ENCODE measurements at regions not wholly inside any gene's neighbourhood (a gene's known extent, or its start where the extent isn't known, plus 50 kb on each side); places are given as distances from the start of the nearest gene placed in this dataset.

- TF ChIP-seq CTCF (IDR thresholded peaks at IDR 0.05; ENCODE audit: control extremely low read depth, extremely low read depth, low read depth, missing control alignments), result no peak
- no peak for DNase-seq (ENCODE audit: extremely low spot score)
- POLR2A ChIA-PET, result no interaction called here
- CTCF ChIA-PET, result interaction anchor here (2.1 kb wide), 1 partner anchor 9 kb away, joined by 5 read pairs; no protein-coding TSS in a partner anchor
These were observed 1111.8 kb upstream of the ACO1 start for GRCh38 chr9:31272456-31273295.

DNA sequence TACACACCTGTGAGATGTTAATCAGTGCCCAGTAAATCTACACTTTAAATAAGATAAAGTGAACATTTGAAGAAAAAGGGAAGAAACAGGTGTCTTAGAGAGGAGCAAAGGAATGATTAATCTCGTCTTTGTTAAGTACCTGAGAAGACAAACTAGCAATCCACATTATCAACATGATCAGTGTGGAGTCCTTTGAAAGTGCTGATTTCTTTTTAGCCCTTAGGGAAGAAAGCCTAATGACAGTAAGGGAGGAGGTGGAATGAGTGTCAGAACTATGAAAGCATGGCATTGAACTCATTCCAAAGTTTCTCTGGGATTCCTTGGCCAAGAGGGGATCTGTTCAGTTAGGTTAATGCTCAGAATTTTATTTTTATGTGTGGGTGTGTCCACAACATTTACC is 1109.0 kb upstream of the ACO1 start:
- TF ChIP-seq CTCF (IDR thresholded peaks at IDR 0.05; ENCODE audit: control extremely low read depth, extremely low read depth, low read depth, missing control alignments), result no peak
- POLR2A ChIA-PET, result no interaction called here
- no peak for DNase-seq (ENCODE audit: extremely low spot score)
- CTCF ChIA-PET, result no interaction called here

- ChIA-PET CTCF (no interaction called here), POLR2A (no interaction called here)
- TF ChIP-seq CTCF (IDR thresholded peaks at IDR 0.05; ENCODE audit: control extremely low read depth, extremely low read depth, low read depth, missing control alignments), result no peak
- no peak for DNase-seq (ENCODE audit: extremely low spot score)
These were observed 1093.7 kb upstream of the ACO1 start for GRCh38 chr9:31290731-31291130.

DNA sequence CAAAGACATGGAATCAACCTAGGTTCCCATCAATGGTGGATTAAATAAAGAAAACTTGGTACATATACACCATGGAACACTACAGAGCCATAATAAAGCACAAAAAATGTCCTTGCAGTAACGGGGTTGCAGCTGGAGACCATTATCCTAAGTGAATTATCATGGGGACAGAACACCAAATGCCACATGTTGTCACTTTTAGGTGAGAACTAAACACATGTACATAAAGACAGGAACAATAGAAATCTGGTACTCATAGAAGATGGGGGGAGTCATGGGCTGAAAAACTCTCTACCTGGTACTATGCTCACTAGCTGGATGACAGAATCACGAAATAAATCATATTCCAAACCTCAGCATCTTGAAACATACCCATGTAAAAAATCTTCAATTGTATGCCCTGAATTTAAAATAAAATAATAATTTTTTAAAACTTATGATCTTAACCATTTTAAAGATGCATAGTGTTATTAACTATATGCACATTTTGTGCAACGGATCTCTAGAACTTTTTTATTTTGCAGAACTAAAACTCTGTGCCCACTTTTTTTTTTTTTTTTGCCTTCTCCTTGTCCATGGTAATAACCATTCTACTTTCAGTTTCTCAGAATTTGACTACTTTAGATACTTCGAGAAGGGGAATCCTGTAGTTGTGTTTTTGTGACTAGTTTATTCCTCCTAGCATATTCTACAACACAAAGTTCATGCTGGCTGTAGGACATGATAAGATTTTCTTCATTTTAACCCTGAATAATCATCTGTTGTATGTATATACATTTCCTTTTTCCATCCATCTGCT is 1081.6 kb upstream of the ACO1 start:
- DNase-seq (ENCODE audit: extremely low spot score), result no peak
- ChIA-PET CTCF (no interaction called here), POLR2A (no interaction called here)
- no peak for TF ChIP-seq CTCF (IDR thresholded peaks at IDR 0.05; ENCODE audit: control extremely low read depth, extremely low read depth, low read depth, missing control alignments)

DNA sequence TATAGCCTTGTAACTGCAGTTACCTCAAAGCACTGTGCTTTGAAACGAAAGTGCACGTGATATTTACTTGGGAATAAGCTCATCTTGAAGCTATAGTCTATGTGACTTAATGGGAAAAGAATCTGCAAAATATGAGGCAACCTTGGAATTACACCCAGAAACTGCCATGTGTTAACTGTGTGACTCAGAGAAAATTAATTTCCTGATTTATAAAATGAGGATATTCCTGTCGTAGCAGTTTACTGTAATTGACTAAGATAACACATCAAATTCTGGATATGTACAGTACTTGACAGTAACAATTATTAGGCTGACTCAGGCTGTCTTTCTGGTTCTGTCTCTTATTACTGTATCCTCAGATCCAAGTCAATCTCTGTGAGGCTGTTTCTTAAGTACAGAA is 1079.9 kb upstream of the ACO1 start:
- no peak for TF ChIP-seq CTCF (IDR thresholded peaks at IDR 0.05; ENCODE audit: control extremely low read depth, extremely low read depth, low read depth, missing control alignments)
- CTCF ChIA-PET, result no interaction called here
- POLR2A ChIA-PET, result no interaction called here
- DNase-seq (ENCODE audit: extremely low spot score), result no peak

DNA sequence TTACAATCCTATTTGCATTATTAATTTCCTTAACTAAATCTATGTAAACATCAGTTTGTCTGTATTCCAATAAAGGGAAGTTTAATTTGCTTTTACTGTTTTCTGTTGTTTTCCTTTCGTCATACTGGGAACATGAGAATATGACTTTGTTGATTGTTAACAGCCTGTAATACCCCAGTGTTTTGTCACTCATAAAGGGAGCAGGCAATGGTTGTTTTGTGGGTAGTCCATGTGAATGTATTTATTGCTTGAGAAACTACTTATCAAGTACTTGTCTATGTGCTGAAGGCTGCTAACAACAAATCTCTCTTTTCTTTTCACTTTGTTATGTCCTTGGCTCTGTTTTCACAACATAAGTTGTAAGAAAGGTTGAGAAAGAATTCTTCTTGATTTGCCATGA is 1070.2 kb upstream of the ACO1 start:
- TF ChIP-seq CTCF (IDR thresholded peaks at IDR 0.05; ENCODE audit: control extremely low read depth, extremely low read depth, low read depth, missing control alignments), result no peak
- CTCF ChIA-PET, result no interaction called here
- POLR2A ChIA-PET, result no interaction called here
- DNase-seq (ENCODE audit: extremely low spot score), result no peak

Data from GM10248 (cell line).